IPS-18a (cell line): ENCODE measurements at regions not wholly inside any gene's neighbourhood (a gene's known extent, or its start where the extent isn't known, plus 50 kb on each side); places are given as distances from the start of the nearest gene placed in this dataset.

Source experiments
- H3K27ac ChIP-seq: one replicate; pipeline ENCODE4 v1.5.1; 2013; ENCODE audit warnings: low read length
- H3K27me3 ChIP-seq: one replicate; pipeline ENCODE4 v1.6.1; 2013; ENCODE audit warnings: mild to moderate bottlenecking, low read length; ENCODE audit not compliant: control insufficient read depth, insufficient read depth
- H3K36me3 ChIP-seq: one replicate; pipeline ENCODE4 v1.6.1; 2013; ENCODE audit warnings: low read depth, low read length; ENCODE audit not compliant: control insufficient read depth
- H3K4me1 ChIP-seq: one replicate; pipeline ENCODE4 v1.6.1; 2013; ENCODE audit warnings: low read depth, low read length; ENCODE audit not compliant: control insufficient read depth
- H3K4me3 ChIP-seq: one replicate; pipeline ENCODE4 v1.5.1; 2013; ENCODE audit warnings: low read length
- H3K9ac ChIP-seq: one replicate; pipeline ENCODE4 v1.6.1; 2013; ENCODE audit warnings: mild to moderate bottlenecking, low read length, moderate library complexity
- H3K9me3 ChIP-seq: one replicate; pipeline ENCODE4 v1.6.1; 2013; ENCODE audit warnings: low read depth, low read length; ENCODE audit not compliant: control insufficient read depth

- Histone ChIP-seq H3K27ac (no peak overlapping the region), H3K4me1 (no peaks in the 10 kb centered on the region), H3K36me3 (no peaks in the 10 kb centered on the region), H3K9me3 (no peaks in the 10 kb centered on the region), H3K4me3 (no peak overlapping the region), H3K9ac (no peak overlapping the region), H3K27me3 (no peaks in the 10 kb centered on the region)
These were observed 233.4 kb upstream of the GALNT5 start for GRCh38 chr2:157024129-157024528.

GRCh38 chr2:157032017-157032416 is 225.5 kb upstream of the GALNT5 start:
- Histone ChIP-seq H3K4me3 (no peak overlapping the region), H3K9me3 (no peaks in the 10 kb centered on the region), H3K9ac (no peak overlapping the region), H3K36me3 (no peaks in the 10 kb centered on the region), H3K27me3 (no peaks in the 10 kb centered on the region), H3K27ac (no peak overlapping the region), H3K4me1 (no peaks in the 10 kb centered on the region)

GRCh38 chr2:157036726-157037125 is 220.8 kb upstream of the GALNT5 start:
- no peaks in the 10 kb centered on the region for H3K4me1 ChIP-seq
- H3K36me3 ChIP-seq: no peaks in the 10 kb centered on the region
- H3K9me3 ChIP-seq: no peaks in the 10 kb centered on the region
- H3K9ac ChIP-seq: no peak overlapping the region
- H3K4me3 ChIP-seq: no peak overlapping the region
- H3K27ac ChIP-seq: no peak overlapping the region
- H3K27me3 ChIP-seq: no peaks in the 10 kb centered on the region

DNA sequence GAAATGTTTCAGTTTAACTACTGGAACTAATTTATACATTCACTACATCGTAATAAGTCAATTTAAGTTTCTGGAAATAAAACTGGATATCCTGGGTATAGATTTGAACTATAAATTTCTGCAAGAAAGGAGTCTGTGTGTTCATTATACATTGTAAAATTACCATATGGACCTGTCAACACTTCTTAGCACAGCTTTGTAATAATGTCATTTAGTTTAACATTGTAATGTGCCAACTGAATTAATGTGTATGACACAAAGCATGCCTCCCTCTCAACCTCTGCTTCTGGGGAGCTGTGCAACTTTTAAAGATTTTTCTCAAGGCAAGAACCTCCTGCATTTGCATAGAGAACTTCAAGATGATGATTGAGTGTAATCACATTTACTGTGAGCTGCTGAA is 213.7 kb upstream of the GALNT5 start:
- H3K36me3 ChIP-seq: no peaks in the 10 kb centered on the region
- H3K9me3 ChIP-seq: no peaks in the 10 kb centered on the region
- H3K9ac ChIP-seq: no peak overlapping the region
- H3K27ac ChIP-seq: no peak overlapping the region
- no peaks in the 10 kb centered on the region for H3K27me3 ChIP-seq
- no peak overlapping the region for H3K4me3 ChIP-seq
- H3K4me1 ChIP-seq: no peaks in the 10 kb centered on the region

DNA sequence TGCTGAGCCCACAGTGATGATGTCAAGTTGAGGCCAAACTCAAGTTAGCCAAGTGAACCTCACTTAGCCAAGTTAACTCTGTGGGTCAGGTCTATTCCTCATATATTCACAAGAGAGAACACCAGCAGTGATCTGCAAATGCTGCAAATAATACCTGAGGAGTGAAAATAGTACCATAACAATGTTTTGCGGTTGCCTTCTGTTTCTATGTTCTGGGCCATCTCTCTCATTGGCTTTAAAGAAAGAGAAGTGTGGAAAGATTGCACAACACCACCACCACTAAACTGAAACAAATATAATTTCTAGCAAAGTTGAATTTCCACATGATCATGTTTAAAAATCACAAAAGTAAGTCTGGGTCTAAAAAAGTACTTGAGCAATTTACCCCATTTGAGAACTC is 211.1 kb upstream of the GALNT5 start:
- H3K9me3 ChIP-seq: no peaks in the 10 kb centered on the region
- H3K4me3 ChIP-seq: no peak overlapping the region
- H3K27me3 ChIP-seq: no peaks in the 10 kb centered on the region
- no peaks in the 10 kb centered on the region for H3K36me3 ChIP-seq
- no peak overlapping the region for H3K27ac ChIP-seq
- no peaks in the 10 kb centered on the region for H3K4me1 ChIP-seq
- H3K9ac ChIP-seq: no peak overlapping the region

GRCh38 chr2:157052685-157053224 is 204.8 kb upstream of the GALNT5 start:
- H3K4me1 ChIP-seq: no peaks in the 10 kb centered on the region
- no peaks in the 10 kb centered on the region for H3K27me3 ChIP-seq
- no peaks in the 10 kb centered on the region for H3K9me3 ChIP-seq
- H3K36me3 ChIP-seq: no peaks in the 10 kb centered on the region
- H3K27ac ChIP-seq: no peak overlapping the region
- no peak overlapping the region for H3K9ac ChIP-seq
- H3K4me3 ChIP-seq: no peak overlapping the region

- H3K9me3 ChIP-seq: no peaks in the 10 kb centered on the region
- H3K9ac ChIP-seq: no peak overlapping the region
- H3K27me3 ChIP-seq: no peaks in the 10 kb centered on the region
- no peak overlapping the region for H3K27ac ChIP-seq
- no peaks in the 10 kb centered on the region for H3K4me1 ChIP-seq
- no peak overlapping the region for H3K4me3 ChIP-seq
- no peaks in the 10 kb centered on the region for H3K36me3 ChIP-seq
These were observed 203.6 kb upstream of the GALNT5 start for GRCh38 chr2:157053876-157054275.

DNA sequence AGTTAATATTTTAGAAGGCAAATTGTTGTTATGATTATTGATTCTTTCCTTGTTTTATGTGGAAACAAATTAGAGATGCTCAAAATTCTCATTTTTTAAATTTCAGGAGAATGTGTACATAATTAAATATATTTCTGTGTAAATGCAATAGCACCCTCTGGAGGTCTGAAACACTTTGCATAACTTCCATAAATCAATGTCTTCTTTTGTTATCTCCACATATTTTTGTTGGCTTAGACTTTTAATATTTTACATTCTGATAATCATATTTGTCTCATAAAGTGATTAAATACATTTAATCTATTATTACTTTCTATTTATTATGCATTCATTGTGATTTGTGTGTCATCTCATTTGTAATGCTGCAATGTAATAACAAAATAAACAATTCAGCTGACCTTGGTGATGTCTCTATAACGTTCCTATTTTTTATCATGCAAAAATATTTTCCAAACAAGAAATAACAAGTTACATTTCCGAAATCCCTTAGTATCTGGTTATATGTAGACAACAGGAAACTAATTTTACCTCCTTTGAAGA is 201.8 kb upstream of the GALNT5 start:
- Histone ChIP-seq H3K9me3 (no peaks in the 10 kb centered on the region), H3K27me3 (no peaks in the 10 kb centered on the region), H3K4me3 (no peak overlapping the region), H3K9ac (no peak overlapping the region), H3K4me1 (no peaks in the 10 kb centered on the region), H3K27ac (no peak overlapping the region), H3K36me3 (no peaks in the 10 kb centered on the region)

GRCh38 chr2:157056200-157056676 is 201.3 kb upstream of the GALNT5 start:
- H3K9me3 ChIP-seq: no peaks in the 10 kb centered on the region
- H3K36me3 ChIP-seq: no peaks in the 10 kb centered on the region
- no peak overlapping the region for H3K9ac ChIP-seq
- no peaks in the 10 kb centered on the region for H3K27me3 ChIP-seq
- no peaks in the 10 kb centered on the region for H3K4me1 ChIP-seq
- H3K4me3 ChIP-seq: no peak overlapping the region
- no peak overlapping the region for H3K27ac ChIP-seq

GRCh38 chr2:157058161-157058560 is 199.3 kb upstream of the GALNT5 start:
- H3K27me3 ChIP-seq: no peaks in the 10 kb centered on the region
- no peak overlapping the region for H3K4me3 ChIP-seq
- no peaks in the 10 kb centered on the region for H3K36me3 ChIP-seq
- H3K9ac ChIP-seq: no peak overlapping the region
- no peaks in the 10 kb centered on the region for H3K4me1 ChIP-seq
- H3K9me3 ChIP-seq: no peaks in the 10 kb centered on the region
- no peak overlapping the region for H3K27ac ChIP-seq

DNA sequence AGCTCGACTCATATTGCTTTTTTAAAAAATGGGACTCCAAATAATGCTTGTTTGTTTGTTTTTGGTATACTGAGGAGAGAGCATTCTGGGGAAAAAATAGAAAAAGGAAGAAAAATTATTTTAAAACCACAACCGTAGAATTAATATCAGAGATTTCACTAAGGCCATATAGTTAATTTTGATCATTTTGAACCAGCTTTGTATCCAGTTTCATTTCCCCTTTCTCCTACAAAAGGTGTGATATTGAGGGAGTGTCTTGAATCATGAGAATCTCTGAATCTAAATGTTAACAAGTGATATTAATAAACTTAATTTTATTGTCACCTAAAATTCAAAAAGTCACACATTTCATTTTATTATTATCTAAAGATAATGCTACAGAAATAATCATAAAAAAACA is 198.5 kb upstream of the GALNT5 start:
- H3K27me3 ChIP-seq: no peaks in the 10 kb centered on the region
- no peak overlapping the region for H3K27ac ChIP-seq
- no peaks in the 10 kb centered on the region for H3K9me3 ChIP-seq
- H3K4me3 ChIP-seq: no peak overlapping the region
- no peaks in the 10 kb centered on the region for H3K36me3 ChIP-seq
- no peak overlapping the region for H3K9ac ChIP-seq
- no peaks in the 10 kb centered on the region for H3K4me1 ChIP-seq

DNA sequence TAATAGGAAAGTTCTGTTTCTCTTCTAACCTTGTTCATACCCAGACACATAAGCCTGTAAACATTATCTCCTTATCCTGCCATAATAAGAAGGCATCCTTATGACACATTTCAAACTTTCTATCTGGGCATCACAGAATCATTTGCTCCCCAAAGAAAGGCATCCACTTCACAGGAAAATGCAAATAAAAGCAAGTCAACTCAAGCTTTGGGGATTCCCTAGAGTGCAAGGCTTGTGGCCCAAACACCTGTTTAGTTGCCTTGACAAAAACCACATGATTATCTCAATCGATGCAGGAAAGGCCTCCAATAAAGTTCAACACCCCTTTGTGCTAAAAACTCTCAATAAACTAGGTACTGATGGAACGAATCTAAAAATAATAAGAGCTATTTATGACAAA is 195.7 kb upstream of the GALNT5 start:
- H3K9me3 ChIP-seq: no peaks in the 10 kb centered on the region
- H3K9ac ChIP-seq: no peak overlapping the region

More for the DNA sequence above, 195.7 kb upstream of the GALNT5 start:
- Histone ChIP-seq H3K4me1 (no peaks in the 10 kb centered on the region), H3K27ac (no peak overlapping the region), H3K4me3 (no peak overlapping the region), H3K36me3 (no peaks in the 10 kb centered on the region), H3K27me3 (no peaks in the 10 kb centered on the region)
